NOMO-1 treated with dmso at 0.1 percent for 144 hours (cell line): ENCODE measurements at regions not wholly inside any gene's neighbourhood (a gene's known extent, or its start where the extent isn't known, plus 50 kb on each side); places are given as distances from the start of the nearest gene placed in this dataset.

ENCODE experiments used
- DNase-seq: peaks from one replicate; lab custom pipeline; 2025; ENCODE audit not compliant: unreplicated experiment; lab: John Stamatoyannopoulos, UW

DNA sequence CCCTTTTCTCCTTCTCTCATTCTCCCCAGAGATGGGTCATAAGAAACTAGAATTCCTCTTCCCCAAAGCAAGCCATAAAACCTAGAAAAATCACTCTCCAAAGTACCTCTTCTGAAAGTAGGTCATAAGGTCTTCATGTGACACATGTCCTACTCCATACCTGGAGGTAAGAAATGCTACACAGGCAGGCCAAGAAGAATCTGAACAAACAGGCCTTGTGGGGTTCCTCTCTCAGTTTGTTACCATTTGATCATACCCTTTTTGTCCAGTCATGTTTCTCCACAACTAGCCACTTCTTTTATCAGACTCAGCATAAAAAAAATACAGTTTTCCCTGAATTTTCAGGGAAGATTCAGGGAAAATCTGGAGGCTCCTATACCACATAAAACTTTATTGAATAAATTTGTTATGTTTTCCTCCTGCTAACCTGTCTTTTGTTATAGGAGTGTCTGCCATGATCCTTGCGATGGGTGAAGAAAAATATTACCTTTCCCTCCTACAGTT lies 134.4 kb upstream of the LMO4 start:
- no peak for DNase-seq

DNA sequence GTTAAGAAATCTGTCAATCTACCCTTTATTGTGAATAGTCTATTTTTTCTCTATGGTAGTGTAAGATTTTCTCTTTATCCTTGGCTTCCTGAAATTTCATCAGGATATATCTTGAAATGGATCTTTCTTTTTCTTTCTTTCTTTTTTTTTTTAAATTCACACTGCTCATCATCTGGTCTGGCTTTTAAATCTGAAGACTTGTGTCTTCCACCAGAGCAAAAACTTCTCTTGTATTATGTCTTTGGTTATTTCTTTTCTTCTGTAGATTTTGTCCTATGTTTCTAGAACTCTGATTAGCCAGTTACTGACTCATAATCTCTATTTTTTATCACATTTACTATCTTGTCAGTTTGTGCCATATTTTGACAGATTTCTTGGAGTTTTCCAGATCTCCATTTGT lies 133.8 kb upstream of the LMO4 start:
- DNase-seq, result no peak

GRCh38 chr1:87196110-87196827 lies 132.4 kb upstream of the LMO4 start:
- DNase-seq, result no peak

DNA sequence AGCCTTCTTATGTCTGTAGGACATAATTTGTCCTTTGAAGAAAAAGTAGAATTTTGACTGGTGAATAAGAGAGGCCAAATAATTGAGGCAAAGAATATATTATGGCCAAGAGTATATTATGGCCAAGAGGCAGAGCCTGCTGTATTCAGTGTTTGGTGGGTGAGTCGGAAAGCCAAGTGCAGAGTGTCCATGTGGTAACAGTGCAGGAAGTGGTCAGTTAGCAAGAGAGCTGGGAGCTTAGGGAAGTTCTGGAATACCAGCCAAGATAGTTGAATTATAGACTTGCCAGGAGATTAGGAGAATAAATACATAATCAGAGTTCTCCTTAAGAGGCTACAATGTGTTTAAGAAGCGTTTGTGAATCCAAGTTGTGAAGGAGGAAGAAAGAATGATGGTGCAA lies 131.5 kb upstream of the LMO4 start:
- DNase-seq, result no peak

- DNase-seq, result no peak
These were observed 131.0 kb upstream of the LMO4 start for GRCh38 chr1:87197641-87198040.

DNA sequence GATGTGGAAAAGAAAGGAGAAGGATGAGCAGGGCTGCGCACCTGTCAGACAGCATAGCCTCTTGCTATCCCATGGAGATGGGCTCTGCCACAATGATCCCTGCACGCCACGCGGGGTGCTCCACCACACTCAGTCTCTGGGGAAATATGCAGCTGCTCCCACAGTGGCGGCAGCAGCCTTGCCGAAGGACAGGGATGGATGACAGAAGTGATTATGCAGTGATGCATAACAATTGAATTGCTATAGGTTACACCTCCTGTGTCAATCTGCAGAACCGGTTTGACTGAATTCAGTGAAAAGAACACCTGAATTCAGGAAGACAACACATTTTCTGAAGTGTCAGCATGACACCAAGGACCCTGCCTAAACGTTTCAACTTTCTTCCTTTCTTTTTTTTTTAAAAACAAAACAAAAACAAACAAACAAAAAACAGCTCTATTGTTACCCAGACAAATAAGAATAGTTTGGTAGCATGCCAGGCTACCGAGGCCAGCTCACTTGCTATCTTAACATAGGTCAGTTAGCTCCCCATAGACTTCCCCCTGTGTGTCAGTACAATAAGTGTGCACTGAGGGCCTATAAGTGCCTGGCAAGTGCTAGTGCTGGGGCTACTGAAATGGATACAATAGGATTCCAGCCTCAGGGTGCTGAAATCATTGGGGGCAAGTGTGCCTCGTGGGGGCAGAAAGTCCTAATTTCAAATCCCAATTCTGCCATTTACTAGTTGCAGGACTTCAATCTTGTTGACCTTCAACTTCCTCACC lies 127.6 kb upstream of the LMO4 start:
- DNase-seq, result no peak

- DNase-seq, result no peak
These were observed 126.9 kb upstream of the LMO4 start for GRCh38 chr1:87201768-87202167.

GRCh38 chr1:87202451-87202850 lies 126.2 kb upstream of the LMO4 start:
- no peak for DNase-seq

GRCh38 chr1:87202922-87203655 lies 125.6 kb upstream of the LMO4 start:
- no peak for DNase-seq

- no peak for DNase-seq
These were observed 124.8 kb upstream of the LMO4 start for GRCh38 chr1:87203904-87204303.

DNA sequence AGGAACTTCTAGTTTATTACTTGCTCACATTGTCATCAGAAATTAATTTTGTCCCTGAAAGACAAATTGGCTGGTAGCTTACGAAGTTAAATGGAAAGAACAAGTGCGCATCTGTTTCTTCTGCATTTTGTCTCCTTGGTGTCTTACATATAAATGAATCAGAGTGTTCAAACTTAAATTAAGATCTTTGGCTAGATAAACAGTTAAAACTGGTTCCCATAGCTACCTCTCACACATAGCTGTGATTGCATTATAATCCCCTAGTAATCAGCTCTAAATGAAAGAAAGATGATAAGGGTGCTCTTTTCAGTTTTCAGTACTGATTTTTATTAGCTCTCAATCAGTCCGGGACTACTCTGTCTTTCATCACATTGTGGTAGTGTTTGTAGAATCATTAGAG lies 124.2 kb upstream of the LMO4 start:
- no peak for DNase-seq

- no peak for DNase-seq
These were observed 123.8 kb upstream of the LMO4 start for GRCh38 chr1:87204921-87205320.

DNA sequence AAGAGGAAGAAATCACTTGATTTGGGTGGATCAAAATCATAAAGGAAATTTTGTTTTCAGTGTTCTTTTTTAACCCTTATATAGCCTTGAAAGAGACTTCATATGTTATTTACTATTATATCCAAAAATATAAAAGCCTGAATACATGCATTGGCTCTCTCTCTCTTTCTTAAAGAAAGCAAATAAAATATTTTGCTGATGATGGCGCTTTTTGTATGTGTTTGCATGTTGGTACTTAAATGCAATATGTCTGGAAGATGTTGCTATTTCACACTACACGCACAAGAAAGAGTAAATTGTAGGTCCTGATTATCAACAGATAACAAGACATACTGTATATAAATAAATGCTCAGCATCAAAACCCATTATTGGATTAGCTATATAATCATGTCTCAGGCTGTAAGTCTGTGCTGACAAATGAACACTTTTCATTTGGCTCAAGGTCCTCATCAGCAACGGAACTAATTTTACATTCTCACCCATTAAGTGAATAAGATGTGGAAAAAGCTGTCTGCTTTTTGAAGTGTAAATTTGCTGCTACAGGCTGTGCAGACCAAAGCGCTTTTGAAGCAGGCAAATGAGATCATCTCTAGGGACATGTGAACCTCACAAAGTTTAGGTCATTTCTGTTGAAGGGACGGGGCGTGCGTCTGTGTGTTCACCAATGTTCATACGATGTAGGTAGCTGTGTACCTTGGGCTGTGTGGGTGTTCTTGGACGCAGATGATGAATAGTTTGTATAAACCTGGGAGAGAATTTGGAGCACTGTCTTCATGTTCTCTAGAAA lies 122.4 kb upstream of the LMO4 start:
- no peak for DNase-seq

DNA sequence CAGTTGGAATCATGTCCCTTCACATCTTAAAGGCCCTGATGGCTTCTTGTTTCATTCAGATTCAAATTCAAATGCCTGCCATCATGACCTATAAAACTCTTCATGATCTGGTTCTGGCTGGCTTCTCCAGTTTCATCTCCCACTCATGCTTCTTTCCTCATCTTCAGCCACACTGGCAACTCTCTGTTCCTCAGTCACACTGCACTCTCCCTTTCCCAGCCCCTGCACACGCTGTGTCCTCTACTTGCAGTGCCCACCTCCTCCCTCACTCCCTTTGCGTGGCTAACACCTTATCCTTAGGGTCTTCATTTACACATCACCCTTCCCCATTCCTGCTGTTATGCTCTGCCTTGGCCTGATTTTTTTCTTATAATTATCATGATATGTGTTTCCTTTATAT lies 120.6 kb upstream of the LMO4 start:
- DNase-seq, result no peak

DNA sequence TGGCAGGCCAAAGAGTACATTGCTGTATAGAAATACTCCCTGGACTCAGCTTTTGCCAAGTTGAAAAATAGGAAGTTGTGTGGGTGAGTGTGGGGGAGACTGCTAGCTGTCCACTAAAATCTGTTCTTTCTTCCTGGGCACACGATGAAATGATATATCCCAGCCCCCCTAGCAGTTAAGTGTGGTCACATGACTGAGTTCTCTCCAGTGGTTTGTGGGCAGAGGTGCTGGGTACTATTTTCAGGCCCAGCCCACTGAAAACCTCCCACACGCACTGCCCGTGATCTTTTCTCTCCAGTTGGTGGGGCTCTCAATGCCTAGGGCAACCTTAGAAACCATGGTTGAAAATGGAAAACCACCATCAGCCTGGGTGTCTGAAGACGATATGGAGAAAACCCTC lies 119.7 kb upstream of the LMO4 start:
- no peak for DNase-seq

DNA sequence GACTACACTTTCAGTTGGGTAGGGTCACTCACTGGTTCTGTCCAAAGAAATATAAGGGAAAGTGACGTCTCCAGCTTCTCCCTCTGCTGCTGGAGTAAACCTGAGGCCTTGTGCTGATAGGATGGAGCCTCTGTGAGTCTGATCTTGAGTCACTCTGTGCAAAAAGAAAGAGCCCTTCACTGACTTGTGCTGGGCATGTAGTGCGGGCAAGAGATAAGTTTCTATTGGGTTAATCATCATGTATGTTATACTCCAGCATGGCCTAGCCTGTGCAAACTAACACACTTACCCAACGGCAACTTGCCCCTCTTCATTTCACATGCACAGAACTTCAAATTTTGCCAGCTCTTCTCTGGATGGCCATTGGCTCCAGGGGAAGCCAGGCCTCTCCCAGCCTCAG lies 118.5 kb upstream of the LMO4 start:
- no peak for DNase-seq

- no peak for DNase-seq
These were observed 116.1 kb upstream of the LMO4 start for GRCh38 chr1:87212431-87213134.

- no peak for DNase-seq
These were observed 115.6 kb upstream of the LMO4 start for GRCh38 chr1:87213135-87213515.

DNA sequence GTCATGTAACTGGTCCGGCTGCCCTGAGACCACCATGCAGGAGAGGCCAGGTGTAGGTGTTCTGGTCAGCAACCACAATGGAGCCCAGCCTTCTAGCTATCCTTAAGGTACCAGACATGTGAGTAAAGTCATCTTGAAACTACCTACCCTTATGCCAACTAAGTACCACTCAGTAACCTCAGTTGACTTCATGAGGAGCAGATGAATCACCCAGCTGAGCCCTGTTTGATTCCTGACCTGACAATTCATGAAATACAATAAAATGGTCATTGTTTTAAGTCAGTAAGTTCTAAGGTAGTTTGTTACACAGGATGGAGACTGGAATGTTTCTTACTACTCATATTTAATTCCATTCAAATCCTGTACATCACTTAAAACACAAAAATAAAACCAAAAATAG lies 113.1 kb upstream of the LMO4 start:
- DNase-seq, result no peak

- no peak for DNase-seq
These were observed 110.1 kb upstream of the LMO4 start for GRCh38 chr1:87218618-87219017.

GRCh38 chr1:87219141-87219540 lies 109.5 kb upstream of the LMO4 start:
- DNase-seq, result no peak
